ENCODE measurements at regions not wholly inside any gene's neighbourhood (a gene's known extent, or its start where the extent isn't known, plus 50 kb on each side); places are given as distances from the start of the nearest gene placed in this dataset.

- TF ChIP-seq GATA2 (IDR thresholded peaks at IDR 0.05; ENCODE audit: low read depth, low read length) (no peak), GATA3 (IDR thresholded peaks at IDR 0.05; ENCODE audit: low read depth, low read length) (no peak)
Observed at GRCh38 chr3:64859625-64860535, 172.1 kb upstream of the ADAMTS9 start.

GRCh38 chr3:64856977-64857516, 169.2 kb upstream of the ADAMTS9 start:
- TF ChIP-seq GATA2 (IDR thresholded peaks at IDR 0.05; ENCODE audit: low read depth, low read length): no peak
- TF ChIP-seq GATA3 (IDR thresholded peaks at IDR 0.05; ENCODE audit: low read depth, low read length): no peak

- TF ChIP-seq GATA2 (IDR thresholded peaks at IDR 0.05; ENCODE audit: low read depth, low read length) (no peak), GATA3 (IDR thresholded peaks at IDR 0.05; ENCODE audit: low read depth, low read length) (no peak)
Observed at GRCh38 chr3:64856106-64856505, 168.3 kb upstream of the ADAMTS9 start.

DNA sequence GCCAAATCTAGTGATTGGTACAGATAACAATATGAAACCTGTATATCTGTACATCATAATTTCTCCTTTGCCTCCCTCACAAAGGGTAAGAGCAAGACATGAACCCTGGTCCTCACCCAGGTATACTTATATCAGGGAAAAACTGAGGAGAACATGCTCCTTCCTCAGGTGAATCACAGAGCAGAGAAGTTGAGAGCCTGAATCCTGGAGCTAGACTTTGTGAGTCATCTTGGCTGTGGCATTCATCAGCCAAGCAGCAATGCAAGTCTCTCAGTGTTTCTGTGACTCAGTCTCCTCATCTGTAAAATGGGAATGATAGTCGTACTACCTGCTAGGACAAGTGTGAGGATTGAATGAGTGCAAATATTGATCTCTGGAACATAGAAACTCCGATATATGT, 165.7 kb upstream of the ADAMTS9 start:
- TF ChIP-seq GATA3 (IDR thresholded peaks at IDR 0.05; ENCODE audit: low read depth, low read length) (no peak), GATA2 (IDR thresholded peaks at IDR 0.05; ENCODE audit: low read depth, low read length) (no peak)

GRCh38 chr3:64852738-64853137, 164.9 kb upstream of the ADAMTS9 start:
- TF ChIP-seq GATA2 (IDR thresholded peaks at IDR 0.05; ENCODE audit: low read depth, low read length) (no peak), GATA3 (IDR thresholded peaks at IDR 0.05; ENCODE audit: low read depth, low read length) (no peak)

- TF ChIP-seq GATA2 (IDR thresholded peaks at IDR 0.05; ENCODE audit: low read depth, low read length): no peak
- no peak for TF ChIP-seq GATA3 (IDR thresholded peaks at IDR 0.05; ENCODE audit: low read depth, low read length)
Observed at GRCh38 chr3:64848822-64849221, 161.0 kb upstream of the ADAMTS9 start.

GRCh38 chr3:64848127-64848800, 160.5 kb upstream of the ADAMTS9 start:
- TF ChIP-seq GATA2 (IDR thresholded peaks at IDR 0.05; ENCODE audit: low read depth, low read length) (no peak), GATA3 (IDR thresholded peaks at IDR 0.05; ENCODE audit: low read depth, low read length) (no peak)

- no peak for TF ChIP-seq GATA2 (IDR thresholded peaks at IDR 0.05; ENCODE audit: low read depth, low read length)
- TF ChIP-seq GATA3 (IDR thresholded peaks at IDR 0.05; ENCODE audit: low read depth, low read length): no peak
Observed at GRCh38 chr3:64844558-64844957, 156.8 kb upstream of the ADAMTS9 start.

DNA sequence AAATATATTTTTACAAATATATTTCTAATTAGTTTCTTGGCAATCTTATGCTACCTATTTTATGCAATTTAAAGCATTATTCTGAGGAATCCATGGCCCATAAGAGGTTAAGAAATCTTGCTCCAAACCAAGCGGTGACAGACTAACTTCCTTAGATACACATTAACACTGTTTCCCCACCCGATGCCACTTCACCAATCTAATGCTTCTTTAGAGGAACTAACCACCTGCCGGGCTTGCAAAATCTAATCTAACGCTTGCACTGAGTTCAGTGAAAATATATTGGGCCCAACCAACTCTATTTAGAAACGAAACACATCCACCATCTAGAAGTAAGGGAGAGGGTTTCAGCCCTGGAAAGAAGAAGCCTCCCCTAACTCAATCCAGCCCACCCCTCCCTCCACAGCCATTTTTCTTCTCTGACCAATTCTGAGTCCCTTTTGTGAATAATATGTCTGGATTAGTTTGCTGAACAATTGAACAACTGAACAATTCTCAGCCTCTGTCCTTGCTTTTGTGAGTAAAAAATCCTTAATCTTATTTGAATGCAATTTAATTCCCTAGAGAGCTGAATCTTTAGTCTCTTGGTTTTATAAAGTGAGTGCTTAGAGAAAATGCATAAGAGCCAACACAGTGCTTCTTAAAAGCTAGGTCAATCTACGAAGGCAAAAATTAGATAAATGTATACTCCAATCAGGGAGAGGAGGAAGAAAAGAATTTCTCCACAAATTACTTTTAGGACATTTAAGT, 150.4 kb upstream of the ADAMTS9 start:
- no peak for TF ChIP-seq GATA3 (IDR thresholded peaks at IDR 0.05; ENCODE audit: low read depth, low read length)
- no peak for TF ChIP-seq GATA2 (IDR thresholded peaks at IDR 0.05; ENCODE audit: low read depth, low read length)

- TF ChIP-seq GATA2 (IDR thresholded peaks at IDR 0.05; ENCODE audit: low read depth, low read length) (no peak), GATA3 (IDR thresholded peaks at IDR 0.05; ENCODE audit: low read depth, low read length) (no peak)
Observed at GRCh38 chr3:64837126-64837738, 149.4 kb upstream of the ADAMTS9 start.

DNA sequence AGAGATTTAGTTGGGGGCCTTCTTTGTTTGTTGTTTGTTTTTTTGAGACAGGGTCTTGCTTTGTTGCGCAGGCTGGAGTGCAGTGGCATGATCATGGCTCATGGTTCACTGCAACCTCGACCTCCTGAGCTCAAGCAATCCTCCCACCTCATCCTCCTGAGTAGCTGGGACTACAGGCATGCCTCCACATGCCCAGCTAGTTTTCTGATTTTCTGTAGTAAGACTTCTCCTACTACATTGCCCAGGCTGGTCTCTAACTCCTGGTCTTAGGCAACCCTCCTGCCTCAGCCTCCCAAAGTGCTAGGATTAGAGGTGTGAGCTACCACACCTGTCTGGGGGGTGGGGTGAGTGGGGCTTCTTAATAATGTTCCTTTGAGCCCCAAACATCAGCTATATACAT, 148.3 kb upstream of the ADAMTS9 start:
- TF ChIP-seq GATA2 (IDR thresholded peaks at IDR 0.05; ENCODE audit: low read depth, low read length): no peak
- TF ChIP-seq GATA3 (IDR thresholded peaks at IDR 0.05; ENCODE audit: low read depth, low read length): no peak

DNA sequence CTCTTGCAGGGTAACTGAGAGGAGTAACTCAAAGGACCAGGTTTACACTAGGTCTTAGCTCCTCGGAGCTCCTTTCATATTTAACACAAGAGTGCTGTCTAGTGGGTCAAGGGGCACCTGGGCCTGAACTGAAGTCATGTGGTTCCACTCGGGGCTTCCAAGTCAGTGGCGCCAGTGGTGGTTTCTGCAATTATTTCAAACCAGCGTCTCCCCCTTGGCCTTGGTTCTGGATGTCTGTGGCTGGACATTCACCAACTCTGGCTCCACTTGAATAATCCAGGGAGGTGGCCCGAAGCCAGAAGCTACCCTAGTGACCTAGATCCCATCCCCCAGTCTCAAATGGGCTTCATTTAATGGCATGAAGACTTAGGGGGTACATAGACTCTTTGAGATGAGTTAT, 144.3 kb upstream of the ADAMTS9 start:
- TF ChIP-seq GATA3 (IDR thresholded peaks at IDR 0.05; ENCODE audit: low read depth, low read length): no peak
- TF ChIP-seq GATA2 (IDR thresholded peaks at IDR 0.05; ENCODE audit: low read depth, low read length): no peak

DNA sequence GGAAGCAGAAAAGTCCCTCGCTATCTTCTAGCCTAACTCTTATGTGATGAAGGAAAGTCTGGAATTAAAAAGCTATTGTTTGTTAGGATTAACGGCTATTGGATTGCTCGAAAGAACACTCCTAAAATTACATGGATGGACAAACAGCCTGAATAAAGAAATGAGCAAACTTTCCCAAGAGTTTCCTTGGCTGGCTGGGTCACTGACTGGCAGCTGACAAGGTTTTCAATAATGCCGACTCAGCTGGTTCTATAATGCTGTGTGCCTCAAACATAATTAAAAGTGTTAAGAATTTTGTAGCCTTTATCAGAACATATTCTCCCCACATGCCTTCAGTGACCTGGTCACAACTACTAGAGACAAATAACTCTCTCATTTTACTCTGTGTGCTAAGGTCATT, 142.9 kb upstream of the ADAMTS9 start:
- TF ChIP-seq GATA2 (IDR thresholded peaks at IDR 0.05; ENCODE audit: low read depth, low read length) (no peak), GATA3 (IDR thresholded peaks at IDR 0.05; ENCODE audit: low read depth, low read length) (no peak)

- no peak for TF ChIP-seq GATA2 (IDR thresholded peaks at IDR 0.05; ENCODE audit: low read depth, low read length)
- TF ChIP-seq GATA3 (IDR thresholded peaks at IDR 0.05; ENCODE audit: low read depth, low read length): no peak
Observed at GRCh38 chr3:64829331-64829730, 141.5 kb upstream of the ADAMTS9 start.
